ENCODE measurements at regions not wholly inside any gene's neighbourhood (a gene's known extent, or its start where the extent isn't known, plus 50 kb on each side); places are given as distances from the start of the nearest gene placed in this dataset.

GRCh38 chr5:54769746-54770145 is 215.6 kb downstream of the ESM1 start:
- no peak for DNase-seq (ENCODE audit: low read depth)

- DNase-seq (ENCODE audit: low read depth): no peak
Observed at GRCh38 chr5:54769072-54769471, 216.3 kb downstream of the ESM1 start.

- no peak for DNase-seq (ENCODE audit: low read depth)
Observed at GRCh38 chr5:54766748-54767147, 218.6 kb downstream of the ESM1 start.

GRCh38 chr5:54765165-54766028 is 220.0 kb downstream of the ESM1 start:
- no peak for DNase-seq (ENCODE audit: low read depth)

- no peak for DNase-seq (ENCODE audit: low read depth)
Observed at GRCh38 chr5:54764102-54765090, 221.0 kb downstream of the ESM1 start.

GRCh38 chr5:54761213-54761701 is 224.1 kb downstream of the ESM1 start:
- DNase-seq (ENCODE audit: low read depth): no peak

- DNase-seq (ENCODE audit: low read depth): no peak
Observed at GRCh38 chr5:54760182-54760935, 225.0 kb downstream of the ESM1 start.

GRCh38 chr5:54758038-54758437 is 227.4 kb downstream of the ESM1 start:
- no peak for DNase-seq (ENCODE audit: low read depth)

GRCh38 chr5:54757541-54757940 is 227.9 kb downstream of the ESM1 start:
- DNase-seq (ENCODE audit: low read depth): no peak

GRCh38 chr5:54756796-54757402 is 228.5 kb downstream of the ESM1 start:
- no peak for DNase-seq (ENCODE audit: low read depth)

GRCh38 chr5:54756301-54756700 is 229.1 kb downstream of the ESM1 start:
- DNase-seq (ENCODE audit: low read depth): no peak

- no peak for DNase-seq (ENCODE audit: low read depth)
Observed at GRCh38 chr5:54754878-54755277, 230.5 kb downstream of the ESM1 start.

GRCh38 chr5:54754420-54754819 is 231.0 kb downstream of the ESM1 start:
- no peak for DNase-seq (ENCODE audit: low read depth)

GRCh38 chr5:54753753-54754152 is 231.6 kb downstream of the ESM1 start:
- no peak for DNase-seq (ENCODE audit: low read depth)

- no peak for DNase-seq (ENCODE audit: low read depth)
Observed at GRCh38 chr5:54753034-54753433, 232.4 kb downstream of the ESM1 start.

GRCh38 chr5:54748527-54748926 is 231.0 kb downstream of the SNX18 start:
- no peak for DNase-seq (ENCODE audit: low read depth)

- DNase-seq (ENCODE audit: low read depth): no peak
Observed at GRCh38 chr5:54746777-54747398, 229.3 kb downstream of the SNX18 start.

- DNase-seq (ENCODE audit: low read depth): no peak
Observed at GRCh38 chr5:54746346-54746745, 228.8 kb downstream of the SNX18 start.

- no peak for DNase-seq (ENCODE audit: low read depth)
Observed at GRCh38 chr5:54745599-54745998, 228.0 kb downstream of the SNX18 start.

GRCh38 chr5:54743997-54744788 is 226.6 kb downstream of the SNX18 start:
- peak; percentile 25 for DNase-seq (ENCODE audit: low read depth)
